Smooth muscle cell (in vitro differentiated cells): ENCODE measurements at regions not wholly inside any gene's neighbourhood (a gene's known extent, or its start where the extent isn't known, plus 50 kb on each side); places are given as distances from the start of the nearest gene placed in this dataset.

ENCODE experiments used
- DNase-seq: peaks from one replicate; lab custom pipeline; 2025; ENCODE audit not compliant: unreplicated experiment; lab: John Stamatoyannopoulos, UW
- H2AFZ ChIP-seq: fragments of 200-600 bp; sonication (generic); 2 replicates; pipeline ENCODE4 v1.6.0; 2016; ENCODE audit warnings: antibody characterized with exemption, low read depth, mild to moderate bottlenecking
- H3F3A ChIP-seq: fragments of 200-600 bp; sonication (generic); 2 replicates; pipeline ENCODE4 v1.6.0; 2017; ENCODE audit warnings: antibody characterized with exemption, low read depth
- H3K27ac ChIP-seq: fragments of 200-600 bp; sonication (generic); 2 replicates; pipeline ENCODE4 v1.5.1; 2016; ENCODE audit warnings: low read depth, mild to moderate bottlenecking
- H3K27me3 ChIP-seq: fragments of 200-600 bp; sonication (generic); 2 replicates; pipeline ENCODE4 v1.6.1; 2016; ENCODE audit warnings: low read depth, mild to moderate bottlenecking
- H3K36me3 ChIP-seq: fragments of 200-600 bp; sonication (generic); 2 replicates; pipeline ENCODE4 v1.5.1; 2016; ENCODE audit warnings: low read depth
- H3K4me1 ChIP-seq: fragments of 200-600 bp; sonication (generic); 2 replicates; pipeline ENCODE4 v1.5.1; 2016; ENCODE audit warnings: low read depth
- H3K4me2 ChIP-seq: fragments of 200-600 bp; sonication (generic); 2 replicates; pipeline ENCODE4 v1.6.0; 2016; ENCODE audit warnings: mild to moderate bottlenecking
- H3K4me3 ChIP-seq: fragments of 200-600 bp; sonication (generic); 2 replicates; pipeline ENCODE4 v1.5.1; 2016; ENCODE audit warnings: mild to moderate bottlenecking
- H3K79me2 ChIP-seq: fragments of 200-600 bp; sonication (generic); 2 replicates; pipeline ENCODE4 v1.6.0; 2016; ENCODE audit warnings: low read depth, mild to moderate bottlenecking
- H3K9ac ChIP-seq: fragments of 200-600 bp; sonication (generic); 2 replicates; pipeline ENCODE4 v1.6.0; 2016; ENCODE audit warnings: low read depth
- H3K9me3 ChIP-seq: fragments of 200-600 bp; sonication (generic); replicated peaks from 2 replicates; pipeline ENCODE4 v1.5.1; 2016; ENCODE audit warnings: low read depth
- H4K20me1 ChIP-seq: fragments of 200-600 bp; sonication (generic); 2 replicates; pipeline ENCODE4 v1.6.0; 2016; ENCODE audit warnings: low read depth
- WGBS: methylation state at CpG from one replicate; pipeline ENCODE4 v1.1.7; 2016; ENCODE audit warnings: low lambda C conversion rate; 5-methylcytosine and 5-hydroxymethylcytosine counted together
- TF ChIP-seq, protein P1 (sequence below): fragments of 200-600 bp; sonication (generic); IDR thresholded peaks from 2 replicates; pipeline ENCODE4 v1.5.1; 2017; ENCODE audit warnings: borderline replicate concordance, mild to moderate bottlenecking, antibody characterized with exemption; ENCODE audit not compliant: insufficient read depth, poor library complexity, severe bottlenecking

DNA sequence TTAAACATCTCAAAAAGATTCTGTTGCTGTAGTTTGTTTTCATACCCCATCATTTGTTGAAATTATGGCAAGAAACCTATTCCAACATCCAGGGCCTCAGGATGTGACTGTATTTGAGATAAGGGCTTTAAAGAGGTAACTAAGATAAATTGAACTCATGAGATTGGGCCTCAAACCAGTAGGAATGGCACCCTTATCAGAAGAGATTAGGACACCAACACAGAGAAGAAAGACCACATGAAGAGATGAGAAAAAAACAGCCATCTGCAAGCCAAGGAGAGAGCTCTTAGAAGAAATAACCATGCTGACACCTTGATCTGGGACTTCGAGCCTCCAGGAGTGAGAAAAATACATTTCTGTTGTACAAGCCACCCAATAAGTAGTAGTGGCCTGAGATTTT lies 157.7 kb downstream of the CGGBP1 start:
- H3K9ac ChIP-seq, result no peak overlapping the region
- DNase-seq, result no peak
- no peak overlapping the region for H3K27ac ChIP-seq
- H3K27me3 ChIP-seq, result no peaks in the 10 kb centered on the region
- H2AFZ ChIP-seq, result no peak overlapping the region
- no peaks in the 10 kb centered on the region for H3K36me3 ChIP-seq
- H3K4me1 ChIP-seq, result no peaks in the 10 kb centered on the region
- no peaks in the 10 kb centered on the region for H4K20me1 ChIP-seq
- no peaks in the 10 kb centered on the region for H3K79me2 ChIP-seq
- no peaks in the 10 kb centered on the region for H3K9me3 ChIP-seq
- 39% methylated on average over 1 of the region's 1 CpG for WGBS
- no peak overlapping the region for H3K4me3 ChIP-seq
- TF ChIP-seq, protein P1, sequence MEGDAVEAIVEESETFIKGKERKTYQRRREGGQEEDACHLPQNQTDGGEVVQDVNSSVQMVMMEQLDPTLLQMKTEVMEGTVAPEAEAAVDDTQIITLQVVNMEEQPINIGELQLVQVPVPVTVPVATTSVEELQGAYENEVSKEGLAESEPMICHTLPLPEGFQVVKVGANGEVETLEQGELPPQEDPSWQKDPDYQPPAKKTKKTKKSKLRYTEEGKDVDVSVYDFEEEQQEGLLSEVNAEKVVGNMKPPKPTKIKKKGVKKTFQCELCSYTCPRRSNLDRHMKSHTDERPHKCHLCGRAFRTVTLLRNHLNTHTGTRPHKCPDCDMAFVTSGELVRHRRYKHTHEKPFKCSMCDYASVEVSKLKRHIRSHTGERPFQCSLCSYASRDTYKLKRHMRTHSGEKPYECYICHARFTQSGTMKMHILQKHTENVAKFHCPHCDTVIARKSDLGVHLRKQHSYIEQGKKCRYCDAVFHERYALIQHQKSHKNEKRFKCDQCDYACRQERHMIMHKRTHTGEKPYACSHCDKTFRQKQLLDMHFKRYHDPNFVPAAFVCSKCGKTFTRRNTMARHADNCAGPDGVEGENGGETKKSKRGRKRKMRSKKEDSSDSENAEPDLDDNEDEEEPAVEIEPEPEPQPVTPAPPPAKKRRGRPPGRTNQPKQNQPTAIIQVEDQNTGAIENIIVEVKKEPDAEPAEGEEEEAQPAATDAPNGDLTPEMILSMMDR, result no peak
- H3K4me2 ChIP-seq, result no peak overlapping the region
- H3F3A ChIP-seq, result no peaks in the 10 kb centered on the region

DNA sequence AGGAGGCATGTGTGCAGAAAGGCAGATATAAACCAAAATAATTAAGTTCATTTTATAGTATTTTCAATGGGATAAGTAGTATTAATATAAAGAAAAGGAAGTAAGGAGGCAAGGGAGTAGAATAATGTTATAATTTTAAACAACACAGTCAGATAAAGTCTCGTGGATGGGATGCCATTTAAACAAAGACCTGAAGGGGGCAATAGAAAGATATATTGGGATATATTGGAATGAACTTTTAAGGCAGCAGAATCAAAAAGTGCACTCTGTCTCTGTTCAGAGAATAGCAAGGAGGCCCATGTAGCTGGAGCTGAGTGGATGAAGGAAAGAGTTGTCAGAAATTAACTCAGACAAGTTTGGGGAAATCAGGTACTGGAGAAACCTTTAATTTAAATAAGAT lies 158.7 kb downstream of the CGGBP1 start:
- Histone ChIP-seq H3K27ac (no peak overlapping the region), H3K9ac (no peak overlapping the region), H3K79me2 (no peaks in the 10 kb centered on the region), H3K4me2 (no peak overlapping the region), H3F3A (no peaks in the 10 kb centered on the region), H2AFZ (no peak overlapping the region), H3K36me3 (no peaks in the 10 kb centered on the region), H3K4me1 (no peaks in the 10 kb centered on the region), H3K9me3 (no peaks in the 10 kb centered on the region), H3K4me3 (no peak overlapping the region), H3K27me3 (no peaks in the 10 kb centered on the region), H4K20me1 (no peaks in the 10 kb centered on the region)
- 52% methylated on average over 1 of the region's 1 CpG for WGBS
- DNase-seq, result no peak
- TF ChIP-seq, protein P1, result peak; percentile 5

- no peak overlapping the region for H3K27ac ChIP-seq
- no peaks in the 10 kb centered on the region for H3F3A ChIP-seq
- no peak overlapping the region for H3K9ac ChIP-seq
- no peak overlapping the region for H2AFZ ChIP-seq
- H3K9me3 ChIP-seq, result no peaks in the 10 kb centered on the region
- no peak overlapping the region for H3K4me3 ChIP-seq
- no peaks in the 10 kb centered on the region for H3K36me3 ChIP-seq
- H3K79me2 ChIP-seq, result no peaks in the 10 kb centered on the region
- H3K4me2 ChIP-seq, result no peak overlapping the region
- no peaks in the 10 kb centered on the region for H3K4me1 ChIP-seq
- TF ChIP-seq, protein P1, result no peak
- no peaks in the 10 kb centered on the region for H4K20me1 ChIP-seq
- DNase-seq, result no peak
- no peaks in the 10 kb centered on the region for H3K27me3 ChIP-seq
- 97% methylated on average over 1 of the region's 1 CpG for WGBS
These were observed 159.8 kb downstream of the CGGBP1 start for GRCh38 chr3:87898971-87899370.

- no peaks in the 10 kb centered on the region for H3K4me1 ChIP-seq
- H3K4me2 ChIP-seq, result no peak overlapping the region
- no peaks in the 10 kb centered on the region for H3K27me3 ChIP-seq
- H3K9ac ChIP-seq, result no peak overlapping the region
- no peak overlapping the region for H2AFZ ChIP-seq
- H3K4me3 ChIP-seq, result no peak overlapping the region
- 100% methylated on average over 1 of the region's 1 CpG for WGBS
- no peaks in the 10 kb centered on the region for H3K36me3 ChIP-seq
- H3K9me3 ChIP-seq, result no peaks in the 10 kb centered on the region
- H3K27ac ChIP-seq, result no peak overlapping the region
- TF ChIP-seq, protein P1, result no peak
- DNase-seq, result no peak
- H4K20me1 ChIP-seq, result no peaks in the 10 kb centered on the region
- H3K79me2 ChIP-seq, result no peaks in the 10 kb centered on the region
- H3F3A ChIP-seq, result no peaks in the 10 kb centered on the region
These were observed 162.8 kb downstream of the CGGBP1 start for GRCh38 chr3:87895983-87896382.
